ENCODE measurements at regions not wholly inside any gene's neighbourhood (a gene's known extent, or its start where the extent isn't known, plus 50 kb on each side); places are given as distances from the start of the nearest gene placed in this dataset.

- Histone ChIP-seq H3K27ac (no peak overlapping the region), H3K4me3 (no peak overlapping the region)
- no peak for TF ChIP-seq CTCF (IDR thresholded peaks at IDR 0.05)
- DNase-seq (ENCODE audit: low spot score): no peak
Observed at GRCh38 chr6:23218751-23219150, 649.4 kb downstream of the HDGFL1 start.

- no peak for TF ChIP-seq CTCF (IDR thresholded peaks at IDR 0.05)
- H3K4me3 ChIP-seq: no peak overlapping the region
- no peak overlapping the region for H3K27ac ChIP-seq
- no peak for DNase-seq (ENCODE audit: low spot score)
Observed at GRCh38 chr6:23222724-23223123, 653.4 kb downstream of the HDGFL1 start.

- H3K4me3 ChIP-seq: no peak overlapping the region
- H3K27ac ChIP-seq: no peak overlapping the region
- no peak for TF ChIP-seq CTCF (IDR thresholded peaks at IDR 0.05)
- DNase-seq (ENCODE audit: low spot score): no peak
Observed at GRCh38 chr6:23224540-23224939, 655.2 kb downstream of the HDGFL1 start.

GRCh38 chr6:23228439-23229024, 659.2 kb downstream of the HDGFL1 start:
- no peak for TF ChIP-seq CTCF (IDR thresholded peaks at IDR 0.05)
- Histone ChIP-seq H3K4me3 (no peak overlapping the region), H3K27ac (no peak overlapping the region)
- no peak for DNase-seq (ENCODE audit: low spot score)

GRCh38 chr6:23243854-23244253, 674.5 kb downstream of the HDGFL1 start:
- Histone ChIP-seq H3K4me3 (no peak overlapping the region), H3K27ac (no peak overlapping the region)
- TF ChIP-seq CTCF (IDR thresholded peaks at IDR 0.05): no peak
- no peak for DNase-seq (ENCODE audit: low spot score)

- no peak overlapping the region for H3K27ac ChIP-seq
- no peak for DNase-seq (ENCODE audit: low spot score)
- no peak for TF ChIP-seq CTCF (IDR thresholded peaks at IDR 0.05)
- no peak overlapping the region for H3K4me3 ChIP-seq
Observed at GRCh38 chr6:23244300-23244699, 674.9 kb downstream of the HDGFL1 start.

GRCh38 chr6:23245572-23245971, 676.2 kb downstream of the HDGFL1 start:
- no peak for TF ChIP-seq CTCF (IDR thresholded peaks at IDR 0.05)
- no peak for DNase-seq (ENCODE audit: low spot score)
- no peak overlapping the region for H3K4me3 ChIP-seq
- H3K27ac ChIP-seq: no peak overlapping the region

Data from coronary artery (tissue), 2 donors.